GM23338 (cell line): ENCODE measurements at regions not wholly inside any gene's neighbourhood (a gene's known extent, or its start where the extent isn't known, plus 50 kb on each side); places are given as distances from the start of the nearest gene placed in this dataset.

ENCODE experiments used
- CREB1 ChIP-seq: fragments of 250-450 bp; sonication (Bioruptor Pico); IDR thresholded peaks from 2 replicates; pipeline ENCODE4 v1.5.0; 2020; ENCODE audit warnings: low read depth, mild to moderate bottlenecking, moderate library complexity
- EZH2 ChIP-seq: fragments of 200-600 bp; sonication (generic); IDR thresholded peaks from one replicate; pipeline ENCODE4 v1.8.0; 2017; ENCODE audit warnings: antibody characterized with exemption, mild to moderate bottlenecking, low read depth; ENCODE audit not compliant: unreplicated experiment
- EZH2phosphoT487 ChIP-seq: fragments of 200-600 bp; sonication (generic); IDR thresholded peaks from one replicate; pipeline ENCODE4 v1.8.1; 2018; ENCODE audit warnings: antibody characterized with exemption; ENCODE audit not compliant: unreplicated experiment
- JUNB ChIP-seq: IDR thresholded peaks from one replicate; pipeline ENCODE4 v1.6.1; 2016; ENCODE audit warnings: antibody characterized with exemption; ENCODE audit not compliant: unreplicated experiment
- NANOG ChIP-seq: IDR thresholded peaks from 2 replicates; pipeline ENCODE4 v1.6.1; 2016; ENCODE audit warnings: antibody characterized with exemption, borderline replicate concordance
- POLR2AphosphoS5 ChIP-seq: IDR thresholded peaks from 2 replicates; pipeline ENCODE4 v1.6.1; 2016; ENCODE audit warnings: antibody characterized with exemption, low read depth
- STAT1 ChIP-seq: IDR thresholded peaks from one replicate; pipeline ENCODE4 v1.6.1; 2016; ENCODE audit warnings: antibody characterized with exemption; ENCODE audit not compliant: unreplicated experiment
- ZNF114 ChIP-seq: fragments of 250-450 bp; sonication (Bioruptor Pico); IDR thresholded peaks from 2 replicates; pipeline ENCODE4 v1.5.0; 2020; ENCODE audit warnings: mild to moderate bottlenecking, moderate library complexity
- ZNF331 ChIP-seq: fragments of 250-450 bp; sonication (Bioruptor Pico); IDR thresholded peaks from 2 replicates; pipeline ENCODE4 v1.5.0; 2020; ENCODE audit warnings: low read depth, mild to moderate bottlenecking, moderate library complexity
- TF ChIP-seq, protein P1 (sequence below), 2 experiments: fragments of 200-600 bp in 1 of 2; sonication (generic) in 1 of 2; conservative IDR thresholded peaks; 2 replicates each; pipeline versions ENCODE4 v1.5.1 to v1.6.1; 2016 to 2017; ENCODE audit warnings: antibody characterized with exemption in 2 of 2, low read depth in 2 of 2, mild to moderate bottlenecking in 2 of 2, moderate library complexity in 1 of 2
- TF ChIP-seq, protein P2 (sequence below): IDR thresholded peaks from one replicate; pipeline ENCODE4 v1.6.1; 2018; ENCODE audit warnings: antibody characterized with exemption; ENCODE audit not compliant: unreplicated experiment
- TF ChIP-seq, protein P3 (sequence below): fragments of 250-450 bp; sonication (Bioruptor Pico); IDR thresholded peaks from 2 replicates; pipeline ENCODE4 v1.5.0; 2020; ENCODE audit warnings: mild to moderate bottlenecking, moderate library complexity
- TF ChIP-seq, protein P4 (sequence below): IDR thresholded peaks from 2 replicates; pipeline ENCODE4 v1.6.1; 2016; ENCODE audit warnings: antibody characterized with exemption

DNA sequence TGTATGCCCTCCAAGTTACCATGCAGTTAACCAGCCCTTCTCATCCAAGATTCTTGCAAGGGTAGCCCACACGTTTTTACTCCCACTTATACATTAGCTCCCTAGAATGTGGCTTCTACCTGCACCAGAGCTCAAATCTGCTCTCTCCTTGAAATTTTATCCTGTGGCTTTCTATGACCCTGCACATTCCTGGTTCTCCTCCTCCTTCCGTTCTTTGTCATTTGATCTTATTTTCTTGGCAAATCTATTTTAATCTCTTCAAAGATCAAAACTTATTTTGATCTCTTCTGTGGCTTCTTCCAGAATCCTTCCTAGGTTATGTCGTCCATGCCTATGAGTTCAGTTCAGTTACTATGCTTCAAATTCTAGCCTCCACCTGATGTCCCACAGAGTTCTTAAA, 115.6 kb upstream of the GUCA2B start:
- TF ChIP-seq, protein P1, sequence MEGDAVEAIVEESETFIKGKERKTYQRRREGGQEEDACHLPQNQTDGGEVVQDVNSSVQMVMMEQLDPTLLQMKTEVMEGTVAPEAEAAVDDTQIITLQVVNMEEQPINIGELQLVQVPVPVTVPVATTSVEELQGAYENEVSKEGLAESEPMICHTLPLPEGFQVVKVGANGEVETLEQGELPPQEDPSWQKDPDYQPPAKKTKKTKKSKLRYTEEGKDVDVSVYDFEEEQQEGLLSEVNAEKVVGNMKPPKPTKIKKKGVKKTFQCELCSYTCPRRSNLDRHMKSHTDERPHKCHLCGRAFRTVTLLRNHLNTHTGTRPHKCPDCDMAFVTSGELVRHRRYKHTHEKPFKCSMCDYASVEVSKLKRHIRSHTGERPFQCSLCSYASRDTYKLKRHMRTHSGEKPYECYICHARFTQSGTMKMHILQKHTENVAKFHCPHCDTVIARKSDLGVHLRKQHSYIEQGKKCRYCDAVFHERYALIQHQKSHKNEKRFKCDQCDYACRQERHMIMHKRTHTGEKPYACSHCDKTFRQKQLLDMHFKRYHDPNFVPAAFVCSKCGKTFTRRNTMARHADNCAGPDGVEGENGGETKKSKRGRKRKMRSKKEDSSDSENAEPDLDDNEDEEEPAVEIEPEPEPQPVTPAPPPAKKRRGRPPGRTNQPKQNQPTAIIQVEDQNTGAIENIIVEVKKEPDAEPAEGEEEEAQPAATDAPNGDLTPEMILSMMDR (conservative IDR thresholded peaks at IDR 0.05; ENCODE audit: low read depth in 2 of 2): no peak
- TF ChIP-seq POLR2AphosphoS5: no peak
- no peak for TF ChIP-seq EZH2phosphoT487
- TF ChIP-seq EZH2: no peak
- no peak for TF ChIP-seq CREB1 (CRISPR knock-in tag)
- TF ChIP-seq, protein P2, sequence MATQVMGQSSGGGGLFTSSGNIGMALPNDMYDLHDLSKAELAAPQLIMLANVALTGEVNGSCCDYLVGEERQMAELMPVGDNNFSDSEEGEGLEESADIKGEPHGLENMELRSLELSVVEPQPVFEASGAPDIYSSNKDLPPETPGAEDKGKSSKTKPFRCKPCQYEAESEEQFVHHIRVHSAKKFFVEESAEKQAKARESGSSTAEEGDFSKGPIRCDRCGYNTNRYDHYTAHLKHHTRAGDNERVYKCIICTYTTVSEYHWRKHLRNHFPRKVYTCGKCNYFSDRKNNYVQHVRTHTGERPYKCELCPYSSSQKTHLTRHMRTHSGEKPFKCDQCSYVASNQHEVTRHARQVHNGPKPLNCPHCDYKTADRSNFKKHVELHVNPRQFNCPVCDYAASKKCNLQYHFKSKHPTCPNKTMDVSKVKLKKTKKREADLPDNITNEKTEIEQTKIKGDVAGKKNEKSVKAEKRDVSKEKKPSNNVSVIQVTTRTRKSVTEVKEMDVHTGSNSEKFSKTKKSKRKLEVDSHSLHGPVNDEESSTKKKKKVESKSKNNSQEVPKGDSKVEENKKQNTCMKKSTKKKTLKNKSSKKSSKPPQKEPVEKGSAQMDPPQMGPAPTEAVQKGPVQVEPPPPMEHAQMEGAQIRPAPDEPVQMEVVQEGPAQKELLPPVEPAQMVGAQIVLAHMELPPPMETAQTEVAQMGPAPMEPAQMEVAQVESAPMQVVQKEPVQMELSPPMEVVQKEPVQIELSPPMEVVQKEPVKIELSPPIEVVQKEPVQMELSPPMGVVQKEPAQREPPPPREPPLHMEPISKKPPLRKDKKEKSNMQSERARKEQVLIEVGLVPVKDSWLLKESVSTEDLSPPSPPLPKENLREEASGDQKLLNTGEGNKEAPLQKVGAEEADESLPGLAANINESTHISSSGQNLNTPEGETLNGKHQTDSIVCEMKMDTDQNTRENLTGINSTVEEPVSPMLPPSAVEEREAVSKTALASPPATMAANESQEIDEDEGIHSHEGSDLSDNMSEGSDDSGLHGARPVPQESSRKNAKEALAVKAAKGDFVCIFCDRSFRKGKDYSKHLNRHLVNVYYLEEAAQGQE: no peak
- no peak for TF ChIP-seq STAT1
- no peak for TF ChIP-seq ZNF114 (CRISPR knock-in tag)
- TF ChIP-seq JUNB: no peak
- TF ChIP-seq ZNF331: no peak
- TF ChIP-seq, protein P3, sequence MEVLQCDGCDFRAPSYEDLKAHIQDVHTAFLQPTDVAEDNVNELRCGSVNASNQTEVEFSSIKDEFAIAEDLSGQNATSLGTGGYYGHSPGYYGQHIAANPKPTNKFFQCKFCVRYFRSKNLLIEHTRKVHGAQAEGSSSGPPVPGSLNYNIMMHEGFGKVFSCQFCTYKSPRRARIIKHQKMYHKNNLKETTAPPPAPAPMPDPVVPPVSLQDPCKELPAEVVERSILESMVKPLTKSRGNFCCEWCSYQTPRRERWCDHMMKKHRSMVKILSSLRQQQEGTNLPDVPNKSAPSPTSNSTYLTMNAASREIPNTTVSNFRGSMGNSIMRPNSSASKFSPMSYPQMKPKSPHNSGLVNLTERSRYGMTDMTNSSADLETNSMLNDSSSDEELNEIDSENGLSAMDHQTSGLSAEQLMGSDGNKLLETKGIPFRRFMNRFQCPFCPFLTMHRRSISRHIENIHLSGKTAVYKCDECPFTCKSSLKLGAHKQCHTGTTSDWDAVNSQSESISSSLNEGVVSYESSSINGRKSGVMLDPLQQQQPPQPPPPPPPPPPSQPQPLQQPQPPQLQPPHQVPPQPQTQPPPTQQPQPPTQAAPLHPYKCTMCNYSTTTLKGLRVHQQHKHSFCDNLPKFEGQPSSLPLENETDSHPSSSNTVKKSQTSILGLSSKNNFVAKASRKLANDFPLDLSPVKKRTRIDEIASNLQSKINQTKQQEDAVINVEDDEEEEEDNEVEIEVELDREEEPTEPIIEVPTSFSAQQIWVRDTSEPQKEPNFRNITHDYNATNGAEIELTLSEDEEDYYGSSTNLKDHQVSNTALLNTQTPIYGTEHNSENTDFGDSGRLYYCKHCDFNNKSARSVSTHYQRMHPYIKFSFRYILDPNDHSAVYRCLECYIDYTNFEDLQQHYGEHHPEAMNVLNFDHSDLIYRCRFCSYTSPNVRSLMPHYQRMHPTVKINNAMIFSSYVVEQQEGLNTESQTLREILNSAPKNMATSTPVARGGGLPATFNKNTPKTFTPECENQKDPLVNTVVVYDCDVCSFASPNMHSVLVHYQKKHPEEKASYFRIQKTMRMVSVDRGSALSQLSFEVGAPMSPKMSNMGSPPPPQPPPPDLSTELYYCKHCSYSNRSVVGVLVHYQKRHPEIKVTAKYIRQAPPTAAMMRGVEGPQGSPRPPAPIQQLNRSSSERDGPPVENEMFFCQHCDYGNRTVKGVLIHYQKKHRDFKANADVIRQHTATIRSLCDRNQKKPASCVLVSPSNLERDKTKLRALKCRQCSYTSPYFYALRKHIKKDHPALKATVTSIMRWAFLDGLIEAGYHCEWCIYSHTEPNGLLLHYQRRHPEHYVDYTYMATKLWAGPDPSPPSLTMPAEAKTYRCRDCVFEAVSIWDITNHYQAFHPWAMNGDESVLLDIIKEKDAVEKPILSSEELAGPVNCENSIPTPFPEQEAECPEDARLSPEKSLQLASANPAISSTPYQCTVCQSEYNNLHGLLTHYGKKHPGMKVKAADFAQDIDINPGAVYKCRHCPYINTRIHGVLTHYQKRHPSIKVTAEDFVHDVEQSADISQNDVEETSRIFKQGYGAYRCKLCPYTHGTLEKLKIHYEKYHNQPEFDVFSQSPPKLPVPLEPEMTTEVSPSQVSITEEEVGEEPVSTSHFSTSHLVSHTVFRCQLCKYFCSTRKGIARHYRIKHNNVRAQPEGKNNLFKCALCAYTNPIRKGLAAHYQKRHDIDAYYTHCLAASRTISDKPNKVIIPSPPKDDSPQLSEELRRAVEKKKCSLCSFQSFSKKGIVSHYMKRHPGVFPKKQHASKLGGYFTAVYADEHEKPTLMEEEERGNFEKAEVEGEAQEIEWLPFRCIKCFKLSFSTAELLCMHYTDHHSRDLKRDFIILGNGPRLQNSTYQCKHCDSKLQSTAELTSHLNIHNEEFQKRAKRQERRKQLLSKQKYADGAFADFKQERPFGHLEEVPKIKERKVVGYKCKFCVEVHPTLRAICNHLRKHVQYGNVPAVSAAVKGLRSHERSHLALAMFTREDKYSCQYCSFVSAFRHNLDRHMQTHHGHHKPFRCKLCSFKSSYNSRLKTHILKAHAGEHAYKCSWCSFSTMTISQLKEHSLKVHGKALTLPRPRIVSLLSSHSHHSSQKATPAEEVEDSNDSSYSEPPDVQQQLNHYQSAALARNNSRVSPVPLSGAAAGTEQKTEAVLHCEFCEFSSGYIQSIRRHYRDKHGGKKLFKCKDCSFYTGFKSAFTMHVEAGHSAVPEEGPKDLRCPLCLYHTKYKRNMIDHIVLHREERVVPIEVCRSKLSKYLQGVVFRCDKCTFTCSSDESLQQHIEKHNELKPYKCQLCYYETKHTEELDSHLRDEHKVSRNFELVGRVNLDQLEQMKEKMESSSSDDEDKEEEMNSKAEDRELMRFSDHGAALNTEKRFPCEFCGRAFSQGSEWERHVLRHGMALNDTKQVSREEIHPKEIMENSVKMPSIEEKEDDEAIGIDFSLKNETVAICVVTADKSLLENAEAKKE (CRISPR knock-in tag): no peak
- TF ChIP-seq, protein P4, sequence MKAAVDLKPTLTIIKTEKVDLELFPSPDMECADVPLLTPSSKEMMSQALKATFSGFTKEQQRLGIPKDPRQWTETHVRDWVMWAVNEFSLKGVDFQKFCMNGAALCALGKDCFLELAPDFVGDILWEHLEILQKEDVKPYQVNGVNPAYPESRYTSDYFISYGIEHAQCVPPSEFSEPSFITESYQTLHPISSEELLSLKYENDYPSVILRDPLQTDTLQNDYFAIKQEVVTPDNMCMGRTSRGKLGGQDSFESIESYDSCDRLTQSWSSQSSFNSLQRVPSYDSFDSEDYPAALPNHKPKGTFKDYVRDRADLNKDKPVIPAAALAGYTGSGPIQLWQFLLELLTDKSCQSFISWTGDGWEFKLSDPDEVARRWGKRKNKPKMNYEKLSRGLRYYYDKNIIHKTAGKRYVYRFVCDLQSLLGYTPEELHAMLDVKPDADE: no peak
- TF ChIP-seq NANOG: no peak
